Amygdala (tissue), 56 donors: ENCODE measurements at regions not wholly inside any gene's neighbourhood (a gene's known extent, or its start where the extent isn't known, plus 50 kb on each side); places are given as distances from the start of the nearest gene placed in this dataset.

Experiments used
- DNase-seq, 56 donors: peaks; one replicate each; lab custom pipeline; 2025; lab: John Stamatoyannopoulos, UW

DNA sequence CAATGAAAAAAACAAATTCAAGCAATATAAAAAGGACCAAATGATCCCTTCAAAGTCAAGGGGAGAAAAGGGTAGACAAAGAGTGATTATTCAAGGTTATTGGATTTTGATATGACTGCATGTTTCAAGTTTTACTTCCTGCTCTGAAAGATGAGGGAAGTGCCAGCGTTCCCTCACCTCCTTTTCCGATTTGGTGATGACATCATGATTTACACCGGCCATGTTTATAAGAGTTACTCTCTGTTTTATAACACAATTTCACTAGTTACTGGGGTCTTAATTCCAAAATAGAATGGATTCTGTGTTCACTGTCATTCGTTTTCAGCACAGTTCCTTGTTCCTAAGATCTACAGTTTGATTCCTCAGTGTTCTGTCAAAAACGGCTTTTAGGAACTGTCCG is 60.5 kb upstream of the CPXM2 start:
- no peak for DNase-seq

- no peak for DNase-seq
These were observed 56.6 kb upstream of the CPXM2 start for GRCh38 chr10:123948030-123948823.

DNA sequence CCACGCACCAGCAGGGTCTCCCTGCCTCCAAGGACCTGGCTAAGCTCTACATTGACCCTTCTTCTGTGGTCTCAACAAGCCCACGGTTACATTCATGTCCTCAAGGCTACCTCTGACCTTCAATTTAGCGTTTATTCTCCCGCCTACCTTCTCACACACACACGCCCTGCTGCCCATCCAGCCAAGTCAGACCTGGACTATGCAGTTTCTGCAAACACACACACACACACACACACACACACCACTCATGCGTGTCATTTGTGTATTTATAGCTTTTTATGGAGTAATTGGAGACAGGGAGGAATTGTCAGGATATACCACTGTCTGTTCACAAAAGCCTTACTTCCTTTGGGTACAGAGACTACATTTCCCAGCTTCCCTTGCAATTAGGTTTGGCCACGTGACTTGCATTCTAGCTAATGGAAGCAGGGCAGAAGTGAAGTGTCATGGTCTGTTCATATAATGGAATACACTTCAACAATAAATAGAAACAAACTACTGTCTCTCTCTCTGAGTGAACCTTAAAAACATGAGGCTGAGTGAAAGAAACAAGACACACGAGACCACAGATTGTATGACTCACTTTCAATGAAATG is 53.8 kb upstream of the CPXM2 start:
- peak in 3 of 56 donors; percentile 2 to 36 (median 19) for DNase-seq

- DNase-seq: no peak
These were observed 53.1 kb upstream of the CPXM2 start for GRCh38 chr10:123944661-123945060.

DNA sequence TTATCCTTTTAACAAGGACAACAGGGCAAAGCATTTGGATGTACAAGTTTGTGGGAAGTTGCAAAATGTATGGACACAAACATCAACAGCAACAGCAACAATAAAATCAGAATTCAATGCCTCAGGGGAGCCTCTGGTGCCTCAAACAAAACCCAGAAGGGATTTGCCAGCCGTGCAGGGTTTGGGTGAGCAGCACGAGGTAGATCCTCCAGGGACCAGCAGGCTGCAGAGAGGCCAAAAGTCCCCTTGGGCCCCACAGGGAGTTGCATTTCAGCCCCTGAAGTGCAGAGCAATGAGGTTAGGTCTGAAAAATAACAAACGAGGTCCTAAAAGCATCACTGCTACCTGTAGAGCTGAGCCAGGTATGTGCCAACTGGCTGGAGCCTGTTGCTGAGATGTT is 51.7 kb upstream of the CPXM2 start:
- DNase-seq: no peak

GRCh38 chr10:123942114-123942861 is 50.7 kb upstream of the CPXM2 start:
- DNase-seq: no peak
